Prostate gland (tissue), 2 donors: ENCODE measurements at regions not wholly inside any gene's neighbourhood (a gene's known extent, or its start where the extent isn't known, plus 50 kb on each side); places are given as distances from the start of the nearest gene placed in this dataset.

Experiments used
- POLR2A ChIP-seq: fragments of 450-650 bp; IDR thresholded peaks from one replicate; pipeline ENCODE4 v1.6.1; 2016; ENCODE audit warnings: antibody characterized with exemption, mild to moderate bottlenecking
- POLR2AphosphoS5 ChIP-seq: sonication (generic); formaldehyde crosslinking; IDR thresholded peaks from one replicate; pipeline ENCODE4 v1.6.1; 2017; ENCODE audit warnings: antibody characterized with exemption
- TF ChIP-seq, protein P1 (sequence below), 4 experiments: fragments of 200-600 bp in 2 of 4; fragments of 450-650 bp in 2 of 4; sonication (generic) in 2 of 4; IDR thresholded peaks; 1 replicate in 3 of 4; 2 replicates in 1 of 4; pipeline ENCODE4 v1.5.1; 2016 to 2019; ENCODE audit warnings: antibody characterized with exemption in 4 of 4, mild to moderate bottlenecking in 2 of 4, moderate library complexity in 2 of 4

DNA sequence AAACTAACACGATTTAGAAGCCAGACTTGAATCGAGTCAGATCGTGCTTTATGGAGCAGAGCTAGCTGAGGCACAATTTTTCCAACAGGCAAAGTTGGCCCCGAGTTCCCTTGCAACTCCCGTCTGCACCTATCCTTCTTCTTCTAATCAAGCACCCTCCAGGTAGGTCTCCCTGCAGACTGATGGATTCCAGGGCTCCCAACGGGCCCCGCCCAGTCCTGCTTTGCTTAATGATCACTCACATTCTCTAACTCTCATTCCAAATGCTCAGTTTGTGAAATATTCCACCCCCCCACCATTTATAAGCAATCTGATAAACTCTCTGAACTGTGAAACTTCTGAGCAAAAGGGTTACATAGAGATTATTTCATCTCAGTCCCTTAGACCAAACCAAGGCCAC, 119.6 kb downstream of the SLC30A10 start:
- TF ChIP-seq POLR2A (no peak), POLR2AphosphoS5 (no peak)
- TF ChIP-seq, protein P1, sequence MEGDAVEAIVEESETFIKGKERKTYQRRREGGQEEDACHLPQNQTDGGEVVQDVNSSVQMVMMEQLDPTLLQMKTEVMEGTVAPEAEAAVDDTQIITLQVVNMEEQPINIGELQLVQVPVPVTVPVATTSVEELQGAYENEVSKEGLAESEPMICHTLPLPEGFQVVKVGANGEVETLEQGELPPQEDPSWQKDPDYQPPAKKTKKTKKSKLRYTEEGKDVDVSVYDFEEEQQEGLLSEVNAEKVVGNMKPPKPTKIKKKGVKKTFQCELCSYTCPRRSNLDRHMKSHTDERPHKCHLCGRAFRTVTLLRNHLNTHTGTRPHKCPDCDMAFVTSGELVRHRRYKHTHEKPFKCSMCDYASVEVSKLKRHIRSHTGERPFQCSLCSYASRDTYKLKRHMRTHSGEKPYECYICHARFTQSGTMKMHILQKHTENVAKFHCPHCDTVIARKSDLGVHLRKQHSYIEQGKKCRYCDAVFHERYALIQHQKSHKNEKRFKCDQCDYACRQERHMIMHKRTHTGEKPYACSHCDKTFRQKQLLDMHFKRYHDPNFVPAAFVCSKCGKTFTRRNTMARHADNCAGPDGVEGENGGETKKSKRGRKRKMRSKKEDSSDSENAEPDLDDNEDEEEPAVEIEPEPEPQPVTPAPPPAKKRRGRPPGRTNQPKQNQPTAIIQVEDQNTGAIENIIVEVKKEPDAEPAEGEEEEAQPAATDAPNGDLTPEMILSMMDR (IDR thresholded peaks at IDR 0.05), result no peak
